HG03135 (cell line): ENCODE measurements at regions not wholly inside any gene's neighbourhood (a gene's known extent, or its start where the extent isn't known, plus 50 kb on each side); places are given as distances from the start of the nearest gene placed in this dataset.

Experiments
- ATAC-seq: cut with Tn5 transposase; IDR thresholded peaks from one replicate; pipeline ENCODE4 v1.9.1; 2021; ENCODE audit warnings: mild to moderate bottlenecking, moderate library complexity; ENCODE audit not compliant: unreplicated experiment

DNA sequence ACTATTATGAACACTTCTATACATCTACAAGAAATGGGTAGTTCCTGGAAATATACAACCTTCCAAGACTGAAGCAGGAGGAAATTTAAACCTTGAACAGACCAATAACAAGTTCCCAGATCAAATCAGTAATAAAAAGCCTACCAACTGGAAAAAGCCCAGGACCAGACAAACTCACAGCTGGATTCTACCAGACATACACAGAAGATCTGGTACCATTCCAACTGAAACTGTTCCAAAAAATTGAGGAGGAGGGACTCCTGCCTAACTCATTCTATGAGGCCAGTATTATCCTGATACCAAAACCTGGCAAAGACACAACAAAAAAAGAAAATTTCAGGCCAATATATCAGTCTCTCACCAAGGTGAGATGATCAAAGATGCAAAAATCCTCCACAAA, 189.4 kb downstream of the RPS29 start:
- no peak for ATAC-seq

DNA sequence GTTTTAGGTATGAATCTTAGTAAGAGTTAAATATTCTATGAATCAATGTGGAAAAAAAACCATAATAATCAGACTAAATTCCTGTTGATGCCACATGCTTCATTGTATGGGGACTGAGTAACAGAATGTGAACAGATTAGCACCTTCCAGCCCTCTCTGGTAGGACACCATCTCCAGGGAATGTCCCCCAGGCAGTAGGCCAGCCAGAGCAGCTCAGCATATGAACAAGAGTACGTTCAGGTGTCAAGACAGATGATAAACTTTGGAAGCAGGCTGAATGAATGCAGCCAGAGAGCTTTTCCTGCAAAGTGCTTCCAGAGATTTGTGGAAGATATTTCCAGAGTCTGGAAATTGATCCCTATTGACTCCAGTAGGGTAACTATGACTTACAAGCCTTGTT, 204.4 kb downstream of the RPS29 start:
- no peak for ATAC-seq

DNA sequence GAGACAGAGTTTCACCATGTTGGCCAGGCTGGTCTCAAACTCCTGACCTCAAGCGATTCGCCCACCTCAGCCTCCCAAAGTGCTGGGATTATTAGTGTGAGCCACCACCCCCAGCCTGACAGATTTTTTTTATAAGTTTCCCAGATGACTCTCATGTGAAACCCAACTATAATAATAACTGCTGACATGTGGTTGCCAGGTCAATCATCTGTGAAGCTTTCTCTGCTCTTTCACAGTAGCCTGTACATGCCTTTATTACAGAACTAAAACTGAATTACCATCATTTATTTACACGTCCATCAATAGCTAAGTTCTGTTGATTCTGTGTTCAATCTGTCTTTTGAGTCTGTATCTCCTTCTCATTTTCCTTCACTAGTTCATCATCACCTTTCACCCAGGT, 218.5 kb downstream of the RPS29 start:
- ATAC-seq = no peak

GRCh38 chr14:49366416-49366815, 219.8 kb downstream of the RPS29 start:
- ATAC-seq = no peak

DNA sequence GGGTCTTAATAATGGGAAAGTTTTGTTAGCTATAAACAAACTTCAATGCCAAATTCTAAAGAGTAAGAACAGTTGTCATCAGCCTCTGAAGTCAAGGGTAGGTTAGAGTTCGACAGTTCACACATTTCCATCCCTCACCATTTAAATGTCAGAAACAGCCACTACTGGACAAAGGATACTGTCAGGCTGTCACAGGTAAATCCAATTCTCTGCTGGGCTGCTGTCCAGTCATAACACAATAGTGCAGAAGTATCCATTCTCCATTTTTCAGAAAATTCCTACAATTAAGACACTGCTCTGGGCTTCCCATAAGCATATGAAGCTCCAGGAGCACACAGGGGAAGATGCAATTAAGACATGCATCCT, 221.4 kb downstream of the RPS29 start:
- no peak for ATAC-seq

DNA sequence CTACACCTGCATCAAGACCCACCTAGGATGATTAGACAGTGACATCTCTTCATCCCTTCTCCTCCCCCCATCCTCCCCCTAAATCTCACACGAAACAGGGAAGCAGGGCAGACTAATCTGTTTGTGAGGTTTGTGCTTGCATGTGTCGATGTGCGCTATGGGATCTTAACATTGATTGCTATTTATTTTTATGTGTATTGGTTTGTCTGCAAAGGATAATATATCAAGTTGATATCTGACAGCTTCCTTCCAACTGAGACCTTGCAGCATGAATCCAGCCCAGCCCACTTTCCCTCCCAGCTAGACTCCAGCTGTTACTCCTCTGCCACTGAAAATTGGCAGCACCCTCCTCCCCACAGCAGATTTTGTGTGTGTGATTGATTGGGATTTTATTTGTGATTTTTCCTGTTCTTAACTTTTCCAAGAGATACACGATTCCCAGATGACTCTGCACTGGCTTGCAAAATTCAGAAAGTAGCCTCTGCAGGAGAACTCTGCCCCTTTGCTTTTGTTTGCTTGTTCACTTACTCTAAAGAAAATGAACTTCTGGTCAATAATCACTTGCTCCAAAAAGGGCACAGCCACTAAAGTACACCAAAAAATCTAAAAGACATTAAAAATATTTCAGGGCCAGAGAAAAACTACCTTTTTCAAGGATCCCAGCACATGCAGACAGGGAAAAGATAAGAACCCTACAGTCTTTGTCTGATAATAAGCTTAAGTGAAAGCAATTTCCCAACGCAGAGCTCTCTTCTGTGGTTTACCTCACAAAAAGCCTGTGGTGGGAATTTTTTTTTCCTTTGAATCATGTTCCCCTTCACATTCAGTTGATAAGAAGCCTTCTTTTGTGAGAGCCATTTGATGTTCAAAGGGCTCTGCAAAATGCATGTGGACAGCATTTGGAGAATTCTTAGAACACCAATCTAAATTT, 222.1 kb downstream of the RPS29 start:
- no peak for ATAC-seq

GRCh38 chr14:49362916-49363315, 223.3 kb downstream of the RPS29 start:
- ATAC-seq = no peak

- ATAC-seq = no peak
Measured at GRCh38 chr14:49339130-49339529, 247.1 kb downstream of the RPS29 start.

GRCh38 chr14:49319810-49320209, 266.4 kb downstream of the RPS29 start:
- no peak for ATAC-seq

GRCh38 chr14:49315570-49315969, 270.6 kb downstream of the RPS29 start:
- ATAC-seq = no peak

DNA sequence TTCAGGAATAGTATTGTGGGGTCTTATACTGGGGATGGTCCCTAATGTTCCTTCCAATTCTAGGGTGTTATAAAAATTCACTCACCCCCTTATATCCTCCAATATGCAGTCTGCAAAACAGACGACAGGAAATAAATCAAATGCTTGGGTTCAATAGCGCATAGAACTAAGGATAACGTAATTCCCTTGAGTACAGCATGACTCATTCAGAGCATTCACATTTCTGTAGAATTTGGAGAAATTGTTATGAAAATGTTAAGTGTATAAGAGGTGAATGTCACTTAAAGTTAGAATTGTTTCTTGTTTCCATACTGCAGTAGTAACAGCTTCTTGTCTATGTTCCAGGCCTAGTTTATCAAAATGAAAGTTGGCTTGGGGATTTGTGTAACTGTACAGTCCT, 271.4 kb downstream of the RPS29 start:
- ATAC-seq = no peak

GRCh38 chr14:49313108-49313507, 273.1 kb downstream of the RPS29 start:
- no peak for ATAC-seq

- no peak for ATAC-seq
Measured at GRCh38 chr14:49310298-49310697, 275.9 kb downstream of the RPS29 start.

- ATAC-seq = peak; percentile 66
Measured at GRCh38 chr14:49306152-49306751, 279.9 kb downstream of the RPS29 start.

GRCh38 chr14:49303946-49304516, 282.1 kb downstream of the RPS29 start:
- no peak for ATAC-seq

- no peak for ATAC-seq
Measured at GRCh38 chr14:49297102-49297501, 289.1 kb downstream of the RPS29 start.

- no peak for ATAC-seq
Measured at GRCh38 chr14:49294621-49295148, 291.5 kb downstream of the RPS29 start.

DNA sequence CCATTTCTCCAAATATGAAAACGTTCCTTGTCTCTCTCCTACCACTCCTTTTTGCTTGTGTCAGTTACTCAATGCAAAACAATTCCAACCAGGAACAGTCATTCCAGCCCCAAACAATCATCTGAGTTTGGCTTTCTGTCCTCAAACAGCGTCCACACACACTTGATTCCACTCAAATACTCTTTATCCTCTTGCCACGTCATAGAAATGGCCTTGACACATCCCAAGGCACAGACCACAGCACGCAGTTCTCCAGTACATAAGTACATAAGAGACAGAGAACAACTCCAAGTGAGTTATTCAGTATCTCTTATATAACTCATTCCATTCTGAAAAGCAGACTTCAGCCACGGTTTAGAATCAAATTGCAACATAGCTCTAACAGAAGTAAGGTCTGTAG, 299.2 kb downstream of the RPS29 start:
- no peak for ATAC-seq

DNA sequence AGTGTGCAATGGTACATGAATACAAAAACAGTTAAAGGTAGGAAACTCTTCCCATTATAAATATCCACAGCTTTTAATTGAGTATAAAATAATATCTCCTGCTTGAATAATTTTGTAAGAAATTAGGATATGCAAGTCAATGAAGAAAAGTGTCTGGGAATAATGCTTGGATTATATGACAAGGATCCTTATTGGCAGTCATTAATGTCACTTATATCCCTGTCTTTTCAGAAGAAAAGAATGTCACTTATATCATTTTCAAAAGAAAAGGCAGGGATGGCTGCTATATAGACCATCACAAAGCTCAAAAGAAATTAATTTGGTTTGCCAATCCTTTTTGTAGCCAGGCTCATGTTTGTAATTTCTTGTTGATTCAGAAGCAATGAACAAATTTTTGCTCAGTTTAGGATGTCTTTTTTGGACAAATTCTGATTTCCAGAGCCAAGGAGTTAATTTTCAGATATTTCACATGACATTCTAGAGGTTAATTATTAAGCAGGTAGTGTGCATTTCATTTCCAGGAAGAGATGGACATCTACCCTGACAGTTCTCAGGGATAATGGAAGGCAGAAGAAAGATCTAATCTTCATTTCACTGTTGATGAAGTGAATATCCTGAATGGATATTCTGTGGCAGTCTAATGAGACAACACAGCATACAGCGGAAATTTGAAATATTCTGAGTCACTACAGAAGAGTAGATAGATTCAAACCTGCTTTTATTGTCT, 299.8 kb downstream of the RPS29 start:
- no peak for ATAC-seq

DNA sequence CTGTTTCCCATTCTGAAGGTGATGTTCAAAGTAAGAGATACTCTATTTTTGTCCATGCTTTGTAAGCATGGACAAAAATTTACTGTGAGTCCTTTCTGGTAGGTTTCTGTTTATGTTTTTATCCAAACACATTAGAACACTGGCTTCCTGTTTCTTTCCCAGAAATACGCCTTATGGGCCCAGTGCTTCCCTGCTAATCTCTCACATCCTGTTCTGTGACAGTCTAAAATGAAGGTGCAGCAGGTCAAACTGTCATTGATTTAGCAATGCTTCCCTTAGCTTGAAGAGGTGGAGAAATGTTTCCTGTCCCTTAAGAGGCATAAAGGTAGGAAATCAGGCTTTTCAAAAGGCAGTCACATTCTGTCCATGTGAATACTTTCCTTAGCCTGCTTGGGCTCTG, 305.6 kb downstream of the RPS29 start:
- ATAC-seq = no peak

GRCh38 chr14:49250517-49250916, 335.7 kb downstream of the RPS29 start:
- no peak for ATAC-seq
